H1 (cell line): ENCODE measurements at regions not wholly inside any gene's neighbourhood (a gene's known extent, or its start where the extent isn't known, plus 50 kb on each side); places are given as distances from the start of the nearest gene placed in this dataset.

Experiments
- CTCF ChIA-PET: fragments of 300-600 bp; sonication (Branson Sonifier 250); formaldehyde crosslinking; loops from one replicate; lab custom pipeline; 2021; ENCODE audit not compliant: partially characterized antibody; lab: Charles Lee
- POLR2A ChIA-PET: fragments of 300-600 bp; sonication (Branson Sonifier 250); formaldehyde crosslinking; loops from one replicate; lab custom pipeline; 2021; ENCODE audit warnings: inconsistent platforms; ENCODE audit not compliant: partially characterized antibody; lab: Charles Lee
- DNase-seq, 2 experiments: peaks; one replicate each; pipeline versions ENCODE4 v3.0.0 to v3.0.0-alpha.2; 2010 to 2022; ENCODE audit warnings: low spot score in 2 of 2, low read depth in 1 of 2, mixed read lengths in 1 of 2
- FAIRE-seq: peaks from 2 replicates; lab custom pipeline; 2011; peaks lifted over from hg19 to GRCh38; lab: Jason Lieb, UNC
- H2AFZ ChIP-seq: 2 replicates; pipeline ENCODE4 v1.8.1; 2012; ENCODE audit warnings: low read length, inconsistent platforms
- H2AK5ac ChIP-seq: 2 replicates; pipeline ENCODE4 v1.6.1; 2013; ENCODE audit warnings: low read depth, low read length
- H2BK120ac ChIP-seq: replicated peaks from 2 replicates; pipeline ENCODE3; 2013; ENCODE audit warnings: low read depth, low read length, inconsistent platforms
- H2BK12ac ChIP-seq: 2 replicates; pipeline ENCODE4 v1.6.1; 2013; ENCODE audit warnings: low read depth, low read length
- H2BK15ac ChIP-seq: 2 replicates; pipeline ENCODE4 v1.6.1; 2013; ENCODE audit warnings: low read length
- H2BK20ac ChIP-seq: 2 replicates; pipeline ENCODE4 v1.6.1; 2013; ENCODE audit warnings: low read length
- H2BK5ac ChIP-seq: 2 replicates; pipeline ENCODE4 v1.6.1; 2013; ENCODE audit warnings: low read depth, low read length
- H3K14ac ChIP-seq: 2 replicates; pipeline ENCODE4 v1.6.1; 2013; ENCODE audit warnings: inconsistent platforms; ENCODE audit not compliant: insufficient read length
- H3K18ac ChIP-seq: 2 replicates; pipeline ENCODE4 v1.6.1; 2013; ENCODE audit warnings: low read length; ENCODE audit errors: extremely low read depth
- H3K23ac ChIP-seq: 2 replicates; pipeline ENCODE4 v1.6.1; 2013; ENCODE audit warnings: inconsistent platforms; ENCODE audit not compliant: insufficient read length
- H3K23me2 ChIP-seq: 2 replicates; pipeline ENCODE4 v1.6.1; 2013; ENCODE audit warnings: low read depth, low read length
- H3K27ac ChIP-seq: 2 replicates; pipeline ENCODE4 v1.6.1; 2011; ENCODE audit warnings: low read depth, low read length, inconsistent platforms
- H3K27me3 ChIP-seq, 4 experiments: replicated peaks in 1 of 4; 1 replicate in 1 of 4; 2 replicates in 3 of 4; pipeline versions ENCODE4 v1.6.1 to v1.8.1; 2011 to 2013; ENCODE audit warnings: low read length in 3 of 4, mild to moderate bottlenecking in 3 of 4, inconsistent platforms in 2 of 4, mixed read lengths in 2 of 4, moderate library complexity in 1 of 4; ENCODE audit not compliant: control insufficient read depth in 3 of 4, insufficient read depth in 3 of 4; ENCODE audit errors: extremely low read depth in 1 of 4
- H3K36me3 ChIP-seq, 4 experiments: 2 replicates each; pipeline versions ENCODE4 v1.6.1 to v1.8.1; 2011 to 2013; ENCODE audit warnings: mild to moderate bottlenecking in 4 of 4, low read length in 3 of 4, moderate library complexity in 2 of 4, control low read depth in 1 of 4, inconsistent platforms in 1 of 4; ENCODE audit not compliant: insufficient read depth in 4 of 4, control insufficient read depth in 2 of 4
- H3K4ac ChIP-seq: replicated peaks from 2 replicates; pipeline ENCODE3; 2013; ENCODE audit warnings: low read length, low read depth, mixed read lengths, inconsistent platforms; ENCODE audit not compliant: insufficient read length
- H3K4me1 ChIP-seq, 4 experiments: replicated peaks in 1 of 4; 1 replicate in 1 of 4; 2 replicates in 3 of 4; pipeline versions ENCODE4 v1.6.1 to v1.8.1; 2011 to 2013; ENCODE audit warnings: low read length in 3 of 4, inconsistent platforms in 2 of 4, mixed read lengths in 1 of 4; ENCODE audit not compliant: insufficient read depth in 4 of 4, control insufficient read depth in 3 of 4
- H3K4me2 ChIP-seq, 2 experiments: 2 replicates each; pipeline versions ENCODE4 v1.6.1 to v1.8.1; 2011 to 2013; ENCODE audit warnings: low read depth in 2 of 2, low read length in 2 of 2, control low read depth in 1 of 2, inconsistent platforms in 1 of 2, mild to moderate bottlenecking in 1 of 2; ENCODE audit not compliant: insufficient read depth in 1 of 2
- H3K4me3 ChIP-seq, 4 experiments: fragments of 200-600, 300-600 bp in 1 of 4; sonication (generic), shearing (Covaris generic), sonication (Bioruptor Twin) in 1 of 4; 2 replicates each; pipeline versions ENCODE4 v1.5.1 to v1.8.1; 2011 to 2016; ENCODE audit warnings: low read length in 4 of 4, low read depth in 3 of 4, control low read depth in 2 of 4, inconsistent platforms in 2 of 4, mild to moderate bottlenecking in 2 of 4, mixed read lengths in 1 of 4, moderate library complexity in 1 of 4; ENCODE audit not compliant: insufficient read depth in 2 of 4; ENCODE audit errors: extremely low read depth in 1 of 4
- H3K56ac ChIP-seq: replicated peaks from 2 replicates; pipeline ENCODE3; 2013; ENCODE audit warnings: low read depth, mild to moderate bottlenecking, mixed read lengths, low read length, inconsistent platforms; ENCODE audit not compliant: insufficient read length
- H3K79me1 ChIP-seq: 2 replicates; pipeline ENCODE4 v1.6.1; 2013; ENCODE audit warnings: low read depth, low read length, control low read depth
- H3K79me2 ChIP-seq, 2 experiments: 2 replicates each; pipeline versions ENCODE4 v1.6.1 to v1.8.1; 2012 to 2013; ENCODE audit warnings: low read length in 2 of 2, mild to moderate bottlenecking in 2 of 2, inconsistent platforms in 1 of 2; ENCODE audit not compliant: insufficient read depth in 2 of 2, control insufficient read depth in 1 of 2
- H3K9ac ChIP-seq, 4 experiments: replicated peaks in 1 of 4; 1 replicate in 1 of 4; 2 replicates in 3 of 4; pipeline versions ENCODE4 v1.6.1 to v1.8.1; 2011 to 2013; ENCODE audit warnings: low read depth in 3 of 4, low read length in 3 of 4, control low read depth in 2 of 4, mild to moderate bottlenecking in 2 of 4, moderate library complexity in 2 of 4, inconsistent platforms in 1 of 4; ENCODE audit errors: extremely low read depth in 1 of 4
- H3K9me3 ChIP-seq, 2 experiments: 2 replicates each; pipeline versions ENCODE4 v1.6.1 to v1.8.1; 2012 to 2013; ENCODE audit warnings: mild to moderate bottlenecking in 2 of 2, moderate library complexity in 2 of 2, control low read depth in 1 of 2, inconsistent platforms in 1 of 2, low read depth in 1 of 2, low read length in 1 of 2, mixed read lengths in 1 of 2; ENCODE audit not compliant: insufficient read depth in 2 of 2
- H4K20me1 ChIP-seq, 2 experiments: replicated peaks in 1 of 2; 2 replicates each; pipeline versions ENCODE3 to v1.8.1; 2011 to 2013; ENCODE audit warnings: inconsistent platforms in 2 of 2, low read length in 2 of 2, mild to moderate bottlenecking in 1 of 2; ENCODE audit not compliant: insufficient read depth in 2 of 2, control insufficient read depth in 1 of 2
- H4K5ac ChIP-seq: 2 replicates; pipeline ENCODE4 v1.6.1; 2013; ENCODE audit warnings: low read length, low read depth, mixed read lengths, inconsistent platforms; ENCODE audit not compliant: insufficient read length
- H4K8ac ChIP-seq: 2 replicates; pipeline ENCODE4 v1.8.0; 2013; ENCODE audit warnings: mild to moderate bottlenecking, moderate library complexity, low read length, inconsistent platforms; ENCODE audit not compliant: insufficient read depth; ENCODE audit errors: extremely low read depth
- H4K91ac ChIP-seq: replicated peaks from 2 replicates; pipeline ENCODE3; 2013; ENCODE audit warnings: low read length, mixed read lengths, inconsistent platforms; ENCODE audit not compliant: insufficient read length
- CHD1 ChIP-seq: IDR thresholded peaks from 2 replicates; pipeline ENCODE4 v1.6.1; 2012; ENCODE audit warnings: low read depth, low read length, improper control_type of control experiment
- FOSL1 ChIP-seq: IDR thresholded peaks from 2 replicates; pipeline ENCODE4 v1.6.1; 2011; ENCODE audit warnings: mild to moderate bottlenecking, low read depth, low read length, moderate library complexity; ENCODE audit not compliant: insufficient read depth
- NANOG ChIP-seq: IDR thresholded peaks from 2 replicates; pipeline ENCODE4 v1.6.1; 2011; ENCODE audit warnings: low read length, low read depth, mild to moderate bottlenecking, inconsistent platforms; ENCODE audit not compliant: insufficient read depth, poor library complexity, severe bottlenecking
- WGBS, 2 experiments: shearing (Covaris generic) in 1 of 2; methylation state at CpG; one replicate each; pipeline versions ENCODE4 v1.1.6 to v1.1.7; 2013 to 2015; ENCODE audit warnings: low lambda C conversion rate in 2 of 2, mixed read lengths in 2 of 2, inconsistent platforms in 1 of 2, low coverage in 1 of 2, missing lambda C conversion rate in 1 of 2; ENCODE audit not compliant: insufficient replicate concordance in 2 of 2, insufficient coverage in 1 of 2, insufficient read length in 1 of 2; ENCODE audit errors: extremely low coverage in 1 of 2, missing lambda C conversion rate in 1 of 2; 5-methylcytosine and 5-hydroxymethylcytosine counted together
- TF ChIP-seq, protein P1 (sequence below): IDR thresholded peaks from 2 replicates; pipeline ENCODE4 v1.6.1; 2011; ENCODE audit warnings: low read length, improper control_type of control experiment

DNA sequence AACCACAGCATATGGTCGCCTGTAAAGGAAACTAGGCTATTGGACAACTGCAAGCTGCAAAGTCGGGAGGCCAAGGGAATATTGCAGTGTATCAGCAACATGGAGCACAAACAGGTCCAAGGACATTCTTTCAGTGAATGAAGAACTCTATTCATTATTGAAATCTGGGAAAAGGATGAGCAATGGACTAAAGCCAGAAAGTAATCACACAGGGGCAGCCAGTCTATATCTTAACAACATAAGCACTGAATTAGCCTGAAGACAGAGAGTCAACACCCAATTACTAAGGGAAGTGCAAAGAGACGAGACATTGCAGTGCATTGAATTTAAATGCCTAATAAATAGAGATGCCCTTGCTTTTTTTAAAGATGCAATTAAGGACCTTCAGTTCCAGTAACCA is 615.5 kb upstream of the SETBP1 start:
- H2AFZ ChIP-seq = no peak overlapping the region
- no peak overlapping the region for H3K4me3 ChIP-seq
- no peaks in the 10 kb centered on the region for H3K79me1 ChIP-seq
- H2BK12ac ChIP-seq = no peak overlapping the region
- no peak overlapping the region for H3K4ac ChIP-seq
- no peak overlapping the region for H3K27ac ChIP-seq
- H3K9ac ChIP-seq = no peak overlapping the region
- H2BK20ac ChIP-seq = no peak overlapping the region
- no peak overlapping the region for H4K8ac ChIP-seq
- ChIA-PET POLR2A (no interaction called here), CTCF (no interaction called here)
- DNase-seq (no peak), FAIRE-seq (no peak)
- no peaks in the 10 kb centered on the region for H3K23me2 ChIP-seq
- H3K14ac ChIP-seq = no peak overlapping the region
- no peak overlapping the region for H4K91ac ChIP-seq
- H3K4me2 ChIP-seq = no peak overlapping the region
- H3K9me3 ChIP-seq = peaks cover 4 to 9% of the 10 kb centered on the region in 2 experiments; a peak in 2 of 4 replicates
- H2BK5ac ChIP-seq = no peak overlapping the region
- H3K27me3 ChIP-seq = no peaks in the 10 kb centered on the region
- WGBS, 2 experiments = 92% methylated on average over 3 of the region's 3 CpGs; no CpG with 5 or more reads in 1 of the 2 experiments
- no peak overlapping the region for H2AK5ac ChIP-seq
- no peak overlapping the region for H2BK15ac ChIP-seq
- no peak overlapping the region for H3K18ac ChIP-seq
- H3K4me1 ChIP-seq = no peaks in the 10 kb centered on the region
- H4K5ac ChIP-seq = no peak overlapping the region
- no peak overlapping the region for H3K56ac ChIP-seq
- TF ChIP-seq FOSL1 = no peak
- no peak for TF ChIP-seq NANOG
- no peak for TF ChIP-seq CHD1
- TF ChIP-seq, protein P1, sequence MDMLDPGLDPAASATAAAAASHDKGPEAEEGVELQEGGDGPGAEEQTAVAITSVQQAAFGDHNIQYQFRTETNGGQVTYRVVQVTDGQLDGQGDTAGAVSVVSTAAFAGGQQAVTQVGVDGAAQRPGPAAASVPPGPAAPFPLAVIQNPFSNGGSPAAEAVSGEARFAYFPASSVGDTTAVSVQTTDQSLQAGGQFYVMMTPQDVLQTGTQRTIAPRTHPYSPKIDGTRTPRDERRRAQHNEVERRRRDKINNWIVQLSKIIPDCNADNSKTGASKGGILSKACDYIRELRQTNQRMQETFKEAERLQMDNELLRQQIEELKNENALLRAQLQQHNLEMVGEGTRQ = no peak
- no peaks in the 10 kb centered on the region for H3K36me3 ChIP-seq
- H4K20me1 ChIP-seq = no peaks in the 10 kb centered on the region
- H2BK120ac ChIP-seq = no peak overlapping the region
- no peak overlapping the region for H3K23ac ChIP-seq
- H3K79me2 ChIP-seq = no peaks in the 10 kb centered on the region
